Adrenal gland (tissue), 5 donors: ENCODE measurements at regions not wholly inside any gene's neighbourhood (a gene's known extent, or its start where the extent isn't known, plus 50 kb on each side); places are given as distances from the start of the nearest gene placed in this dataset.

Experiments
- CTCF ChIP-seq, 6 experiments: fragments of 450-650 bp in 4 of 6; fragments of 200-600 bp in 2 of 6; sonication (generic) in 1 of 6; IDR thresholded peaks; 1 replicate in 5 of 6; 2 replicates in 1 of 6; pipeline versions ENCODE4 v1.5.1 to v1.8.0; 2016 to 2021; ENCODE audit warnings: antibody characterized with exemption in 6 of 6, mild to moderate bottlenecking in 2 of 6, moderate library complexity in 1 of 6
- POLR2A ChIP-seq, 2 donors: fragments of 450-650 bp; IDR thresholded peaks; one replicate each; pipeline ENCODE4 v1.6.1; 2017; ENCODE audit warnings: antibody characterized with exemption in 2 of 2, mild to moderate bottlenecking in 2 of 2, moderate library complexity in 1 of 2
- donor health status: DM: no; HTN: no; CAD: no.

- no peak for TF ChIP-seq CTCF (IDR thresholded peaks at IDR 0.05)
- no peak for TF ChIP-seq POLR2A (IDR thresholded peaks at IDR 0.05)
Observed at GRCh38 chr1:220430586-220430985, 97.3 kb upstream of the MARK1 start.
